ENCODE measurements at regions not wholly inside any gene's neighbourhood (a gene's known extent, or its start where the extent isn't known, plus 50 kb on each side); places are given as distances from the start of the nearest gene placed in this dataset.

DNA sequence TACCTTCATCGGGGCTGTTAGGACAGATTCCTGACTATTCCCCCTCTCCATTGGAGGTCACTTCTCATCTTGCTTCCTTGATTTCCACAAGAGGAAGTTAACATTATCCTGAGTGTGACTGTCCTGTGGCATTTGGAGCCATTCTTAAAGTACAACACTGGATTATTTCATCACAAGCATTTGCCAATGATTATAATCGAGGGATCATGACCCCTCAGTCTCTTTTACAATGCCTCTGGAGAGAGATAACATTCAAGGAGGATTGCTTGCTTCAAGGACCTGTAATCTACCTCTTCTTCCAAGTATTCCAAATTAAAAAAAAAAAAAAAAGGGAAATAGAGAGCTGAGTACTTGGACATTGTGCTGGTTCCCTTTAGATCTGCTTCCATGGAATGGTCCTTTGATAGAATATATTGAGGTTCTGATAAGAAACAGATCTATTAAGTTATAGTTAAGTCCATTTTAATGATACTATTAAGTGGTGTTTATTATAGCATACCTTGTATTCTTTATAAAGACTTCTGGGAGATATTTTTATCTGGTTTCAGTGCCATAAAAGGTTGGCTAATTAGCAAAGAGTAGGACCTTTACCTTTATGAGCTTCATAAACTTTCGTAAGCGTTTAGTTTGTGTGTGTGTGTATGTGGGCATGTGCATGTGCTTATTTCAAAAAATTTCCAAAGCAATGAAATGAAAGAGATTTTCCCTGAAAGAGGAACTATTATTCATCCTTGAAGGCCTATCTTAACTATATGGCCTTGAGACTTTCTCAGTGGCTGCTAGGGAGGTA is 469.1 kb downstream of the DHX35 start:
- DNase-seq: no peak

DNA sequence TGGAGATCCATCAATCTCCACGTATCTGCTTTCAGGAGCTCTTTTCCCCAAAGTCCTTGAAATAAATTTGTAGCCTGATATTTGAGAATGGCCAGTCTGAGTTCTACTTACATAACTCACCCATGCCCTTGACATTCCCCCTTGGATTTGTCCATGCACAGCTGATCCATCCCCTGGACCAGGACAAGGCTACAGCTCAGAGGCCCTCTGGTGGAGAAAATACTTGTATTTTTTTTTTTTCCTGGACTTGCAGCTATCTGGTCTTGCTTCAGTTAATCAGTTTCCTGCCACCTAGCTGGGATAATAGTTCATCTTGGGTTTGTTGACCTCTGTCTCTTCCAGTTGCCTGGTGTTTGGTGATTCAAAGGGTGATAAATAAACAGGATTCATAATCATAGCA is 467.6 kb downstream of the DHX35 start:
- no peak for DNase-seq

DNA sequence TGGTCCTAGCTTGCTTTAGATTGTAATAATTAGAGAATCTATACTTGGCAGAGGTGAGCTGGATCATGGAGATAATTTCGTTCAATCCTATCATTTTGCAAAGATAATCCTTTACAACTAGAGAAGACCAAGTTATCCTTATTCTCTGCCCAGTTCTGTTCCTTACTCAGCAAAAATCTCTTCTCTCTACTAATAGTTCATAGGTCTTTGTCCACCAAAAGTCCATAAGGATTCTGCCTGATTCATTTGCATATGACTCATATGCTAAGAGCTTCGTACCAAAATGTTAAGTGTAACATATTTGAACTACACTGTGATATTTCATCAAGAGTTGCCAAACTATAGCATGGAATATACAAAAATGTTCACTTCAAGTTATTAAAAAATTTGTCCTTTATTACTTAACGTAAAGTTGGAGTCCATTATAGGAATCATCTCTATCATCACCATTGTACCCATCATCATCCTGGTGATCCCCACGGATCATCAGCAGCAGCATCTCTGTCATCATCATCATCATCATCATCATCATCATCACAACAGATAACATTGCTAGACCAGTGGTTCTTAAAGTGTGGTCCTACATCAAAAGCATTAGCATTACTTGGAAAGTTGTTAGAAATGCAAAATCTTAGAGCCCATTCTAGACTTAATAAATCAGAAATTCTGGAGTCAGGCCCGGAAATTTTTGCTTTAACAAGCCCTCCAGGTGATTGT is 463.0 kb downstream of the DHX35 start:
- DNase-seq: no peak

DNA sequence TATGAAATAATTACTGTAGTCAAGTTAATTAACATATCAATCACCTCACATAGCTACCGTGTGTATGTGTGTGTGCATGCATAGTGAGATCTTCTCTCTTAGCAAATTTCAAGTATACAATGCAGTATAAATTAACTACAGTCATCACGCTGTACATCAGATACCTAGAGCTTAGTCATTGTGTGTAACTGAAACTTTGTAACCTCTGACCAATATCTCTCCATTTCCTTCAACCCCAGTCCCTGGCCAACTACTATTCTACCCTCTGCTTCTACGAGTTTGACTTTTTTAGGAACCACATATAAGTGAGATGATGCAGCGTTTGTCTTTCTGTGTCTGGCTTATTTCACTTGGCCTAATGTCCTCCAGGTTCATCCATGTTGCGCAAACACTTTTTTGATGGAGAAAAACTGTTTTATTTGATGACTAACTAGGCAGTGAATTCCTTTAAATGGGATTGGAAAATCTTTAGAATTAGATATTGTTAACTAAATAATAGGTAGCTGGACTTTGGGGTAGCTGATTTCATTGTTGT is 459.5 kb downstream of the DHX35 start:
- DNase-seq: no peak

DNA sequence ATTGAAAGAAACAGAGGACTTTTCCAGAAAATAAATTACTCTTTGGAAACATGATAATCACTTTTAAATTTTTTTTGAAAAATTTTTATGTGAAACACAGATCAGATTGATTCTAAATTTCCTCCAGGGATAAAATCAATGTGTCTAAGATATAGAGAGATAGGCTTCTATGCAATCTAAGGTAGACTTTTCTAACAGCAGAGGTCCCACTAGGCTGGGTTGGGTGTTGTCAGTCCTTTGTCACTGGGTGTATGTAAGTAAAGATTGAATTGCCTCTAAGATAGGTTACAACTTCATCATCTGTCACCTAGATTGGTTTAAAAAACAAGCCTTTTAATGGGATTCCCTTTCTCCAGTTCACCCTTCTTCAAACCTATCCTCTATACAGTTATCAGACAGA is 449.9 kb downstream of the DHX35 start:
- DNase-seq: no peak

DNA sequence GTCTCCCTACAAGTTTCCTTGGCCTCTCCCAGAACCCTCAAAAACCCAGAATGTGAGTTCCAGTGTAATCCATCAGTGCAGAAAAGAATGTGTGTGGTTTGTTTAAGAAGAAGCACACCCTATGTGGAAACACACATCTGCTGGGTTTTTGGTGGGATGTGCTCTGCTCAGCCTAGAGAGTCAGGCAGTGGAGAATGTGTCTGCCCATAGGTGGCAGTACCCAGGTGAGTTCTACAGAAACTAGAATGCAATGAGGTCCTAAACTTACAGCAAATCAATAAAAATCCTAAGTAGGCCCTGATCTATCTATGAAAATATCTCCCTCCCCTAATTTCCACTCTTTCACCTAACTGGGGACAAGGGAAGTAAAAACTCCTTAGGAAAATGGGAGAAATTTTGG is 437.3 kb downstream of the DHX35 start:
- DNase-seq: no peak

DNA sequence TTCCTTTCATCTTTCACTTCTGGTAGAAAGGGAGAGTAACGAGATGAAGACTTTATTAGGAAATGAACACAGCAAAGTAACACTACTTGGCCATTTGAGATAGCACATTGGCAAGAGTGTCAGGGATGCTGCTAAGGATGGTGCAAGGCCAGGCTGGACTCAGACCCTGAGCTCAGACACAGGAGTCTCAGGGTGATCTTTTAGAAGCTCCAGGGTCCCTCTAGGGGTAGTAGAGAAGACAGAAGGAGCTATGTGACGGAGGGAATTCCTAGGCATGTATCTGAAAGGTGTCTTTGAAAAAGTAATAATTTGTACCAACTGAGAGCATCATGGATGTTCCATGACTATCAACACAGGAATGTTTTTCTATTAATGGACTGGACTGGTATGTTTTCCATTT is 436.5 kb downstream of the DHX35 start:
- no peak for DNase-seq

DNA sequence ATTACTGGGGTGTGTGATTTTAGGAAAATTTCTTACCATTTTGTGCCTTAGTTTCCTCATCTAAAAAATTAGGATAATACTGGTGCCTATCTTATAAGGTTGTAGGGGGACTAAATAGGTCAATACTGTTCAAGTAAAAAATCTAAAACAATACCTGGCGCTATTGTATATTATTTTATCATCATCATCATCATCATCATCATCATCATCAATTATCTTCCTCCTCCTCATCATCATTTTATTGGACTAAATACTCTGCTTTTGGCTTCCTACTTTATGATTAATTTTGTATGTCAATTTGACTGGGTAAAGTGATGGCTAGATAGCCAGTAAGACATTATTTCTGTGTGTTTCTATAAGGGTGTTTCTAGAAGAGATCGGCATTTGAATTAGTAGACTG is 435.5 kb downstream of the DHX35 start:
- DNase-seq: no peak

DNA sequence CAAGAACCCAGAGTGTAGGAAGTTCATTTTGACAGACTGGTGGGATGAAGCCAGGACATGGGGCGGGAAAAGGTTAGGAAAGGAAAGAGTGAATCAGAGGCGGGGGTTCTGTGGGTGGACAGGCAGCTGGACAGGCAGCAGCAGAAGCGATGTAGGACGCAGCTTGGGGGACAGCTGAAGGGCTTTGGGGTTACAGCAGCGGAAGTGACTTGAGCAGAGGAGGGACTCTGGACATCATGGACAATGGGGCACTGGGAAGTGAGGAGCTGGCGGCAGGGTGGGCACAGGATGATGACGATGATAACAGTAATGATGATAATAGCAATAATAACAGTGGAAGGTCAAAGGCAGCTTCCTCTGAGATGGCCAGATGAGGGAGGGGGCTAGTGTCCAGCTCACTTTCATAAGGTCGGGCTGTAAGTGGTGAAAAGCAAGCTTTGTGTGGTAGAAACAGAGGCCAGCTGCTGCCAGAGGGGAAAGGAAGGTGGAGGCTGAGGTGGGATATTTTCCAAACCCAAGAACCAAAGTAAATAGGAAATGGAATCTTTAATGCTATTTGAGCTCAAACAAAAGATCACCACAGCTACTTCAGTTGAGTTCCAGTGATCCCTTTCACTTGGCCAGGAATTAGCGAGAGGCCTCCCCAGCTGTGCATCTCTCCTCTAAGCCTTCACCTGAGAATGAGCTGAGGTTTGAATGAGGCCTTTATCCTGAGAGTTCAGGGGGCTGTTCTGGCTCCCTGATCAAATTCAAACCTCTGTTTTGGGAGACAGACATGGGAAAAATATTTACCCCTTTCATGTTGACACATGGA is 433.5 kb downstream of the DHX35 start:
- no peak for DNase-seq

DNA sequence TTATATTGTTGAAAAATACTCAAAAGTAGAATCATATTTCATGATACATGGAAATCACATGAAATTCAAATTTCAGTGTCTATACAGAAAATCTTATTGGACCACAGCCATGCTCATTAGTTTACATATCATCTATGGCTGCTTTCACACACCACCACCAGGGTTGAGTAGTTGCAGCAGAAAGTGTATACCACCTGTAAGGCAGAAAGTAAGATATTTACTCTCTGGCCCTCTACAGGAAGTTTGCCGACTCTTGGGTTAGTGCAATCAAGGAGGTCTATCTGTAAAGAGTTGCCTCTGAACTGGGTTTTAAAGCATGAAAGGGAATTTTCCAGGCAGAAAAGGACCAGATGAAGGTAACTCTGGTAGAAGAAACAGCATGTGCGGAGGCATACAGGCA is 432.3 kb downstream of the DHX35 start:
- no peak for DNase-seq

DNA sequence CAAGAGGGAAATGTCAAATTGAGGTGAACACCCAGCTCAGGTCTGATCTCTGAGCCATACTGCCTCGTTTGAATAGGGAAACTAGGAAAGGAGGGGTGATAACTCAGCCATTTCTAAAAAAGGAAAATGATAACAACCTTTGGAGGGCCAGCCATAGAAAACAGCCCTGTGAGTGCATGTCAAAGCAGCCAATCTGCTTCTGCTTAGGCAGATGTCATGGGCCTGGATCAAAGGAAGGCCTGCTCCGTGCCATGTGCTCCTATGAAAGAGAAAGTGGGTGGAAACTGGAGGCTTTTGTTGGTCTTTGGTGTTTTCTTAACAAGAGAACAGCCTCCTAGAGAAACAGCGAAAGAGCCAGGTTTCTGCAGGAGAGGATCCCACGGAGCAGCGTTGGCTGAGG is 428.0 kb downstream of the DHX35 start:
- DNase-seq: no peak

DNA sequence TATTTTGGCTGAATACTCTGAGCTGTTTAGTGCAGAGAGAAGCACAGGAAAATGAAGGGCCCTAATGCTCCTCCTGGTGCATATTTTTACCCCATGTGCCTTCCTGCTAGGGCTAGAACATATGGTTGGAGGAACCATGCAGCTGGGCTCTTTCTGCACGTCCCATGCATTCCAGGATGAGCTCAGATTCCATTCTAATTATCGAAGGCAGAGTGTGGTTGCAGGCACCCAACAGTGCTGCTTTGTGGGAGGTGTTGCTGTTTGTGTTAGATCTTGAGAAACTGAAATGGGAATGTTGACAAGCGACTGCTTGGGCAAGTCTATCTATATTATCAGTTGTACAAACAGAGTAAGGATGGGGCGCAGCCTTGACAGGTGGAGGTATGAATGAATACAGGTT is 419.5 kb downstream of the DHX35 start:
- DNase-seq: no peak

DNA sequence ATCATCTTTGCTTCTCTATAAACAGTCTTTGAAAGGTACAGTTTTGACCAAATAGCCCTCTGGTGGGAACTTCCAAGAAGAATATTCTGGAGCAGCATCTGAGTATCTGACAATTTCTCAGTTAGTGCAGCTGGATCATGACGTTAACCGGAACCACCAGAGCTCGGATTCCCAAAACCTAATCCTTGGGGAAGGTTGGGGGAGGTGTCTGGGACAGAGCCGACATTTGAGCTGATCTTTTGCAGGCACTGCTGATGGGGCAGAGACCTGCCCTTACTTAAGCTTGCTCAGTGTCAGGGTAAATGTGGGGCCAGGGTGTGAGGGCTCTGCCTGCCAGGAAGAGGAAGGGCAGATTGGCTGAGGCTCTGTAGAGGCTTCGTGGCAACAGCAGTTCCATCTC is 416.6 kb downstream of the DHX35 start:
- no peak for DNase-seq

DNA sequence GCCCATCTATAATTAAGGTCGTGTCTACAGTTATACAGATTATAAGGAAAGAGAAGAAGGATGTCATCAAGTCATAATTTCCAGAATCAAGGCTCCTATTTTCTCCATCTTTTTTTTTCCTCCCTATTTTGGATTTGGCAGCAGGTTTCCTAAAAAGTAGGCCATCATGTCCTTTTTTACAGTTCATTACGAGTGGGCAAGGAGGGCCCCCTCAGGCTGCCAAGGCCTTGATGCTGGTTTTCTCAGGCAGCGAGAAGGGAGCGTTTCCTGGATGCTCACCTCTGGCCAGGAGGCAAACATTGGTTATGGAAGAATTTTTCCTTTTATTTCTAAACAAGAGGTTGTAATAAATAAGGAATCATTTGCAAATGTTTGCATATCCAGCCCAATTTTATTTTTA is 414.6 kb downstream of the DHX35 start:
- no peak for DNase-seq

DNA sequence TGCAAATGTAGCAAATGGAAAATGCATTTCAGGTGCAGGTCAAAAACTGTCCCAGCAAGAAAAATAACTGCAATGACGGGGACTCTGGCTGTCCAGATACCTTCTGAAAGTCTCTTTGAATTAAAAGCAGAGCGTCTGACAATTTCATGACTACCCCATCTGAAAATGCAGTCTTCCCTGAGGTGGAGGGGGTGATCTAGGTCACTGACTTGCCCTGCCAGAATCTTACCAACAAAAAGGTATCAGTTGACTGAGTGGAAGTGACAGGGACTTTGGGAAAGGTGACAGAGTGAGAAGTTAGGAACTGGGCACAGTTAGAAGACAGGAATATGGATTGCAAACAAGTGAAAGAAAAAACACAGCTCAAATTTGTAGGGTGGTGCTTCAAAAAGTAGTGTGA is 402.2 kb downstream of the DHX35 start:
- DNase-seq: no peak

DNA sequence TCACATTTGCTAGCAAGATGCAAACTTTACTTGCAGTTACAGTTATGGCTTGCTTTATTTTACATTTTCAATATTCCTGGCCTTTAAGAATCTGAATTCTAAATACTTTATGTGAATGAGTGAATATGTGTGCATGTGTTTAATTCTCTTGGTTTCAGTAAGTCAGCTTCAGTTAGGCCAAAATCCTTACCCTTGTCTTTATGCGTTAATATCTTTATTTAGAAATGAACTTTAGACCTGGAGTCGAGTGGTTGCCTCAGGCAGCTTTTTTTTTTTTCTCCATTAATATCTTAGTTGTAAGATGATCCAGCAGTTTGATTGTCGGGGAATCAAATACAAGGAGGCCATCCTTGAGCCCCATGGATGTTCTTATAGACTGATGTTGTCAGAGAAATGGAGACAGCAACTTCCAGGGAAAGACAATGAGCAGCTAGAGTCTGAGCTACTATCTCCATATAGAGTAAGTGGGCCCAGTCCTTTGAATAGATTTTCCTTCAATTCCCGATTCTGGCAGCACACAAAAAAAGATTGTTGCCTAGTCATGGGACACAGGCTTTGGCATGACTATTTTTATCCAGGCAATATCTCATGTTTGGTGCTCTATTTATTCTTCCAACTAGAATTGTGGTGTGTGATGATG is 398.0 kb downstream of the DHX35 start:
- DNase-seq: no peak

DNA sequence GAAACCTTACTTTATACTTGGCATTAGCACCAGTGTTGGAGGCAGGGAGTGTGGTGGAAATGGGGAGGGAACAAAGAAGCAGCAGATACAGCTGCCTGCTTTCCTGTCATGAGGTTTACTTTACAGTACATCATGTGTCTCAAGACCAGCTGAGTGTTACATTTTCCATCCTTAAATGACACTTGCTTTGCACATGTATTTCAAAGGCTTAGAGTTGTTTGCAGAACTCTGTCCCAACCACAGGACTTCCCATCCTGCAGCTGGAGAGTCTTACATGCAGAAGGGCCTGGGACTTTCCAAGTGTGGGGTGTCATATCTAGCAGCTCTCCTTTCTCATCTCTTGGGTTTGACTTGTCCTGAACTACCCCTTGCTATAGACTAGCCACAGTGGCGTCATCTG is 395.9 kb downstream of the DHX35 start:
- DNase-seq: no peak

DNA sequence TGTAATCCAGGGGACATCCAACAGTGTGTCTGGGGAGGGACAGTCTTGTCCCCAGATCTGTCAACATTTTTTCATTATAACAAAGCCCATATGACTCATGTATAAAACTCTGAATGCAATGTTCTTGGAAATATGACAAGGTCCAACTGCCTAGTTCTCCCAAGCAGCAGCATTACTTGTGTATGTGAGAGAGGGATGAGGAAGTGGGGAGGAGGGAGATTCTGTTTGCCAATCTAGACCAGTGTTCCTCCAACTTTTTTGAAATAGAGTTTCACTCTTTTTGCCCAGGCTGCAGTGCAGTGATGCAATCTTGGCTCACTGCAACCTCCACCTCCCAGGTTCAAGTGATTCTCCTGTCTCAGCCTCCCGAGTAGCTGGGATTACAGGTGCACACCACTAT is 394.8 kb downstream of the DHX35 start:
- no peak for DNase-seq

DNA sequence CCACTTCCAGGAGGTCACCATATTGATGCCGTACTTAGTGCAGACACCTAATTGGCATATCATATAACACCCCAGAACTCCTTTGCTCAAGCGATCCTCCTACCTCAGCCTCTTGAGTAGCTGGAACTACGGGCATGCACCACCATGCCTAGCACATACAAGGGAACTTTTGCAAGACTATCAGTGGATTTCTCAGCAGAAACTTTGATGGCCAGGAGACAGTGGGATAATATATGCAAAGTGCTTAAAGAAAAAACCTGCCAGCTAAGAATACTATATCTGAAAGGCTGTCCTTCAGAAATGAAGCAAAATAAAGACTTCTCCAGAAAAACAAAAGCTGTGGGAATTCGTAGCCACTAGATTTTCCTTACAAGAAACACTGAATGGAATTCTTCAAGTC is 387.1 kb downstream of the DHX35 start:
- DNase-seq: no peak

DNA sequence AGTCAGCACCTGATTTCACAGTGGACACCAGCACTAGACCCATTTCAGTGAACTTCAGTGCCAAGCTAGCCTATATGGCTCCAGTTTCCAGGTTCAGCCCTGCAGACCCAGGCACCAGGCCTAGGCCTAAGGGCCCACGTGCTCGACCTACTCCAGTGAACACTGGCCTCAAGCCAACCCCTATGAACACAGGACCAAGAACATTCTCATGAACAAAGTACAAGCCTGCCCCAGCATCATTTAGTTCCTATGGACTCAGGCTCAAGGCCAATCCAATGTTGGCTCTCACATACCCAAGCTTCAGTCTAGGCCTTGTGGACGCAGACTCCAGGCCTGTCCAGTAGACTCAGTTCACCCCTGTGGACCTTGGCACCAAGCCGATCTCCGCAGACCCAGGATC is 385.5 kb downstream of the DHX35 start:
- no peak for DNase-seq

DNA sequence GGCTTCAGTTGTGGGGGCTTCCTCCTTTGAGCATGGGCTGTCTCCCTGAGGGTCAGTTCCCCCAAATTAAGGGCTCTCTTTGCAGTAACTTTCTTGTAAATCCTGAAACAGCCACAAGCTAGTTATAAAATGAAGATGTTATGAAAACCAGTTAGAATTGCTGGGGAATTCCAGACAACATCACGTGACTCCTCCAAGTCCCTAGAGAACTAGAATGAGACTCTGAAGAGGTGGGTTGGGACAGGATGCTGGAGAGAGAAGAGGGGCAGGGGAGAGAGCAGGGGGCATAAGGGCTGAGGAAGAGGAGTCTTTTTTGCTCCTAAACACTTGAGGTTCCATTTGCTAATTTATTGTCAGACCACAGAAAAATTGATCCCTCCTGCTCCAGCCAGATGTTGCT is 380.3 kb downstream of the DHX35 start:
- no peak for DNase-seq

DNA sequence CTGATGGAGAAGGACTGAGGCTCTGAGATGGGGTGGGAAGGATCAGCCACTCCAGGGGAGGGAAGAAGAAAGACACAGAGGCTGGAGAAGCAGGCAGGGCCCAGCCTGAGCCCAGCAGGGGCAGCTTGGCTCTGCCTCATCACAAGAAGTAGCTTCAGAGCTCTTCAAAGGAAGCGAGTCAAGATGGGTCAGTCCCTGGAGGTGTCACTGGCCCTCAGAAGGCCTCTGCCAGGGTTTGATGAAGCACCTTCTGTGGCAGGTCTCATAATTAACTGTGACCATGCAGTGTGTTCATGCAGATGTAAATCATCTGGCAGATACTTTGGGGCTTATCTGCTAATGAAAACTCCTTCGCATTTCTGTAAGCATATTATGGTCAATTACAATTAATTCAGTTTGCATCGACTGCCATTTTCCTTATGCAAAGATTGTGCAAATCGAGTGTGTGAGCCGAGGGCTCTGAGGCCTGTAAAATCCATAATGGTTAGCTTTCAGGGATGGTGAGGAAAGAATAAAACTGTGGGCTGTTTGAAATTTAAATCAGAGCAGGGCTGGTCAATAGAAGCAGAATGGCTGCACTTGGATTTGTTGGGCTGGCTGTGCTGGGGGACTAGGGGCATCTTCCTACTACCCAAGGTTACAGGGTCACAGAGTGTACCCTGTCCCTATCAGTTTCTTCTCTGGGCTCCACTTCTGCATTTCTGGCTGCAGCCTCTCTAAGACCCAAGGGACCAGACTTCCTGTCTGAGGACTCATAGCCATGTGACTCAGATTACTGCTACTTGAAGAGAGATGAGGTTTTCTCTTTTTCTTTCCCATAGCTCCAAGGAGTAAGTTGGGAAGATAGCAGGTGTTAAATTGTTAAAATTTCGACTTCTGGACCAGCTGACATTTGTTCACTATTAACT is 376.6 kb downstream of the DHX35 start:
- DNase-seq: no peak

All from NCI-H2081 (cell line).